Mammary epithelial cell (primary cell): ENCODE measurements at regions not wholly inside any gene's neighbourhood (a gene's known extent, or its start where the extent isn't known, plus 50 kb on each side); places are given as distances from the start of the nearest gene placed in this dataset.

ENCODE experiments used
- EZH2 ChIP-seq: IDR thresholded peaks from 2 replicates; pipeline ENCODE4 v1.6.1; 2012; ENCODE audit warnings: low read length, inconsistent platforms, borderline replicate concordance
- TF ChIP-seq, protein P1 (sequence below), 2 donors: IDR thresholded peaks in 1 of 2; conservative IDR thresholded peaks in 1 of 2; 2 replicates each; pipeline ENCODE4 v1.5.1; 2011 to 2012; ENCODE audit warnings: inconsistent platforms in 2 of 2, low read length in 2 of 2, mild to moderate bottlenecking in 2 of 2, control low read depth in 1 of 2, low read depth in 1 of 2; ENCODE audit not compliant: insufficient read depth in 1 of 2; ENCODE audit errors: extremely low read depth in 1 of 2

GRCh38 chr11:69418576-69419296 lies 62.7 kb upstream of the LINC01488 start:
- TF ChIP-seq, protein P1, sequence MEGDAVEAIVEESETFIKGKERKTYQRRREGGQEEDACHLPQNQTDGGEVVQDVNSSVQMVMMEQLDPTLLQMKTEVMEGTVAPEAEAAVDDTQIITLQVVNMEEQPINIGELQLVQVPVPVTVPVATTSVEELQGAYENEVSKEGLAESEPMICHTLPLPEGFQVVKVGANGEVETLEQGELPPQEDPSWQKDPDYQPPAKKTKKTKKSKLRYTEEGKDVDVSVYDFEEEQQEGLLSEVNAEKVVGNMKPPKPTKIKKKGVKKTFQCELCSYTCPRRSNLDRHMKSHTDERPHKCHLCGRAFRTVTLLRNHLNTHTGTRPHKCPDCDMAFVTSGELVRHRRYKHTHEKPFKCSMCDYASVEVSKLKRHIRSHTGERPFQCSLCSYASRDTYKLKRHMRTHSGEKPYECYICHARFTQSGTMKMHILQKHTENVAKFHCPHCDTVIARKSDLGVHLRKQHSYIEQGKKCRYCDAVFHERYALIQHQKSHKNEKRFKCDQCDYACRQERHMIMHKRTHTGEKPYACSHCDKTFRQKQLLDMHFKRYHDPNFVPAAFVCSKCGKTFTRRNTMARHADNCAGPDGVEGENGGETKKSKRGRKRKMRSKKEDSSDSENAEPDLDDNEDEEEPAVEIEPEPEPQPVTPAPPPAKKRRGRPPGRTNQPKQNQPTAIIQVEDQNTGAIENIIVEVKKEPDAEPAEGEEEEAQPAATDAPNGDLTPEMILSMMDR (conservative IDR thresholded peaks at IDR 0.05 in 1 of 2, IDR thresholded peaks at IDR 0.05 in 1 of 2; ENCODE audit: extremely low read depth in 1 of 2, insufficient read depth in 1 of 2, low read depth in 1 of 2, low read length in 2 of 2) = no peak
- no peak for TF ChIP-seq EZH2
